ENCODE measurements at regions not wholly inside any gene's neighbourhood (a gene's known extent, or its start where the extent isn't known, plus 50 kb on each side); places are given as distances from the start of the nearest gene placed in this dataset.

- TF ChIP-seq TEAD4 (IDR thresholded peaks at IDR 0.05; ENCODE audit: low read length) (no peak), TEAD4 (CRISPR knock-in tag; IDR thresholded peaks at IDR 0.05; ENCODE audit: borderline replicate concordance) (no peak), GABPA (tag; conservative IDR thresholded peaks at IDR 0.05; ENCODE audit: low read depth) (no peak), CTCF (IDR thresholded peaks at IDR 0.05 in 2 of 3, conservative IDR thresholded peaks at IDR 0.05 in 1 of 3; ENCODE audit: insufficient read depth in 2 of 3, low read depth in 1 of 3, low read length in 3 of 3) (no peak), CTCFL (IDR thresholded peaks at IDR 0.05; ENCODE audit: borderline replicate concordance, insufficient read depth, low read depth, low read length, poor library complexity, severe bottlenecking) (no peak), SP1 (CRISPR knock-in tag; IDR thresholded peaks at IDR 0.05) (no peak), RAD21 (CRISPR knock-in tag; conservative IDR thresholded peaks at IDR 0.05 in 1 of 2, IDR thresholded peaks at IDR 0.05 in 1 of 2) (no peak), HDGF (IDR thresholded peaks at IDR 0.05) (no peak), CHD4 (IDR thresholded peaks at IDR 0.05; ENCODE audit: insufficient read depth, insufficient replicate concordance, low read depth, low read length, poor library complexity, severe bottlenecking) (no peak), HMBOX1 (IDR thresholded peaks at IDR 0.05) (no peak)
Observed at GRCh38 chr10:29810816-29811215, 176.0 kb upstream of the SVIL start.

All from K562 (cell line).